NCI-H128 (cell line): ENCODE measurements at regions not wholly inside any gene's neighbourhood (a gene's known extent, or its start where the extent isn't known, plus 50 kb on each side); places are given as distances from the start of the nearest gene placed in this dataset.

ENCODE experiments used
- DNase-seq: peaks from one replicate; lab custom pipeline; 2025; ENCODE audit not compliant: unreplicated experiment; lab: John Stamatoyannopoulos, UW

DNA sequence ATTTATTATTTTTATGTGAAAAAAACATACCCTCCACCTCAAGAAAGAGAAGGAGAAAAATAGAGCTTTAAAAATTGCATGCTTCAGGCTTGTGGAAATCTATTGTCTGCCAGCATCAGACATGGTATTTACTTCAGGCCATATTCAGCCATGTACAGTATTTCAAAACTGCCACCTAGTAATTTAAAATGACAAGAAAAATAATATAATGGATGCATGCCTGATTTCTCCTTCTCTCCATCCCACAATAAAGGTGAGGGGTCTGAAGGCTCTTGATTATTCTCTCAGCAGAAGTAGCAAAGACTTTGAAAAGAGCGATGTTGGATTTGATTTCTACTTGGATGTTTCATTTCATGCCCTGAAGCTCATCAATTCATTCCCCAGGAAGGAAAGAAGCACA is 250.7 kb downstream of the TBC1D4 start:
- no peak for DNase-seq

DNA sequence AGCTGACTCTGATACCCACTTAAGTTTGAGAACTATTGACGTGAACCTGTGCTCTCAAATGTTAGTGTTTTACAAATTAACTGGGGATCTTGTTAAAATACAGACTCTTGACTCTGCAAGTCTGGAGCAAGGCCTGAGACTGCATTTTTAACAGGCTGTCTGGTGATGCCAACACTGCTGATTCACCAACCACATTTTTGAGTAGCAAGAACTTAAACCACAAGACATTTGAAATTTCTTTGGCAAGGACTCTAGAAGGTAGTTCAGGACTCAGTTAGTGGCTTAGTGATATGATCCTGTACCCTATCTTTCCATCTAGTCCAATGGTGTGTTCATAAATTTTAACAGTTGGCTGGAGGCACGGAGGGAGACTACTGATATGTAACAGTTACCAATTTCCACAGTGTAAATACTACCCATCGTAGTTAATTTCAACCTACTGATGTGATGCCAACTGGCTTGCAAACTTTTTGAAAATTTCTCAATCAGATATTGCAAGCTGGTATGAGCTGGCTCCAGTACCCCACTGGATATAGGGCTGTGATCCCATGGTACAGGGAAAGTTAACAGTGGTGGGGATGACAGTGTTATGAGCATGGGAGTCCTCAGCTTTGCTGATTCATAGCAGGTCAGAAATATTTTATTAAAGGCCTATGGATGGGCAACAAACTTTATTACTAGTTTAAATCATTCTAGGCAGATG is 255.1 kb downstream of the TBC1D4 start:
- no peak for DNase-seq

DNA sequence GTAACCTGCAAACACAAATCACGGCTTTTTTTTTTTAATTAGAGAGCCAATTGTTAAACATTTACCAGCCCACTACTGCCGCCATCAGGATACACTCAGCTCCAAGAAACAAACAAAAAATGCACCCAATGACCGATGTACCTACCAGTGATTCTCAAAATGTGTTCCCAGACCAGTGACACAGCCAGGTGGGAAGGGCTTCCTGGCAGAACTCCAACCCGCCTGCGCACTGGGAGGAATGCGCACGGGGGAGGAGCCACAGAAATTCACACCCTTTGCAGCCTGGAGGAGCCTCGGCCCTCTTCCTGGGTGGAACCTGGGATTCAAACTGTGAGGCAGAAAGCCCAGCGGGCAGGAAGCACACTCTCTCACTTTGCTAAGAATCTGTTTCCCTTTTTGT is 255.9 kb downstream of the TBC1D4 start:
- DNase-seq: no peak

DNA sequence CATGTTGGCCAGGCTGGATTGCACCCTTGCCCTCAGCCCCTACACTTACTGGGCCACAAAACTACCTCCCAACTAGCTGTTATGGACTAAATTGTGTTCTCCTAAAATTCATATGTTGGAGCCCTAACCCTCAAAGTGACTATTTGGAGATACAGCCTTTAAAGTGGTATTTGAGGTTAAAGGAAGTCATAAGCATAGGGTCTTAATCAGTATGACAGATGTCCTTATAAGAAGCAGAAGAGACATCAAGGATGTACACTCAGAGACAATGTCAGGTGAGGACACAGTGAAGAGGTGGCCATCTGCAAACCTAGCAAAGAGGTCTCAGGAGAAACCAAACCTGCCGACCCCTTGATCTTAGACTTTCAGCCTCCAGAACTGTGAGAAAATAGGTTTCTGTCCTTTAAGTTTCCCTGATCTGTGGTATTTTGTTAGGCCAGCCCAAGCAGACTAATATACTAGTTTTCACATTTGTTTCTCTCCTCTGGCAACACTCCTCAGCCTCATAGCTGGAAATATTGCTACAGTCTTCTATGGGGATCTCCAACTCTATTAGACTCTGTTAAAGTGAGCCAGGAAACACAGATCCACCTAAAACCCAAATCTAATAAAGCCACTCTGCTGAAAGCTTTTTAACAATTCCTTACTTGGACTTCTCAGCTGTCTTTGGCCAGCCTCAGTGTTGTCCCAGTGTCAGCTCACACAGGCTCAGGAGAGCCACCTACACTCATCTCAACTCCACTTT is 256.5 kb downstream of the TBC1D4 start:
- DNase-seq: no peak

DNA sequence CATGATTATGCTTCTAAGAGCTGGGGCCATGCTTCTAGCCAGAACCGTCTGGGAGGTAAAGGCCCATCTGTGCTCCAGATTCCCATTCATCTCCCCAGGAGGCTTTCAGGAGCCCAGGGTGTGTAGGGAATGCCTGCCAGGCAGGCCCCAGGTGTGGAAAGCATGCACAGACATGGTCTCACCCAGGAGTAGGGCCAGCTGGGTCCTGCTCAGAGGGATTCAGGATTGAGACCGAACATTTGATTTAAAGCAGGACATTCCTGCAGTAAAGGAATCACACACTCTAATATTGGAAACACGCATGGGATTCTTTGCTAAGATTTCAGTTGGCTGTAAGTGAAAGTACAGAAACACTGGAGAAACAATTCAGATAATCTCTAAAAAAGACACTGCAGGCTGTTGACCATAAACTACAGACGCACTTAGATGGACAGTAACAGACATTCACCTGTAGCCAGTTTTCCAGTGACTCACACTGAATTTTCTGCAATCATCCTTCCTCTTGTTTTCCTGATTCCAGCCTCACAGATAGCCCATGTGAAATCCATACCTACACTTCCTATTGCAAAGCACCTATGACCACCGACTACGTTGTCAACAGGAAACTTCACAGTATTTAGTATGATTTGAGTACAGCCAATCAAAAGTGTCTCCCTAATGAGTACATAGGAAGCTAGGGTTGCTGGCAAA is 257.8 kb downstream of the TBC1D4 start:
- no peak for DNase-seq

DNA sequence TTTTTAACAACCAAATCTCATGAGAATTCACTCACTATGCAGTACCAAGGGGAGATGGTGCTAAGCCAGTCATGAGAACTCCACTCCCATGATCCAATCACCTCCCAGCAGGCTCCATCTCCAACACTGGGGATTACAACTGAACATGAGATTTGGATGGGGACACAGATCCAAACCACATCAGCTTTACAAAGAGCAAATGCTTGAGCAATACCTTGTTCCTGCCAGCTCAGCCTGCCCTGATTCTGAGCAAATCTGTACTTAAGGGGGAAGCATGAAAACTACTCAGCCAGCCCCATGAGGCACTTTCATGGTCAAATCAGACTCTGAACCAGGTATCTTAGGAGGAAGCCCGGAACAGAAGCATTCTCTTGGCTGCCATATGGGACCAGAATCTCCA is 259.9 kb downstream of the TBC1D4 start:
- no peak for DNase-seq

DNA sequence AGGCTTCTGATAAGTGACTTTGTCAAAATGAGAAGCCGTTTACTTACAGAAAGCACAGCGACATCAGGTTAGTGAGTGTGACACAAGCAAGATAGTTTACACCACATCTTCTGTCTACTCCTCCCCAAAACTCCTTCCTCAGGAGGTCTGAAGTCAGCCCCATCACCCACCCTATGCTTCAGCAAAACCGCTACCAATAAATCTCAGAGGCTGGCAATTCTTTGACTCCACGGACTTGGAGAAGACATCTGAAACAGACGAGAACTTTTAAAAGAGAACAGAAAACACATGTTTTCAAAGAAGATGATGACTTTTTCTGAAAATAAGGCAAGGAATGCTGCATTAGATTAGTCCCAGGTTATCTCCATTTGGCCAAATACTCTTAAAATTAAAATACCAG is 261.1 kb downstream of the TBC1D4 start:
- DNase-seq: no peak

DNA sequence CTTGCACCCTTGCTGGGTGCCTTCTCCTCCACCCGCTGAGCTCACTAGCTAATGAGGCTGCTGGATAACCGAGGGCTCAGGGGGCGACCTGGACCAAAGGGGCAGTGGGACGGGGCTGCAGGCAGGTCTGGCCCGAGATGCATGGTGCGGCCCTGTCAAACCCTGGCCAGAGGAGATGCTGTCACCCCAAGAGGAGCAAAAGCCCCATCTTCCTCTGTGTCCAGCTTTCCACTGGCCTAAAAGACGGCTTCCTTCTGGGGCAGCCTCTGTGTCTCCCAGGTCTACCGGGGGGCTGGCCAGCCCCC is 261.8 kb downstream of the TBC1D4 start:
- DNase-seq: no peak

- DNase-seq: peak; percentile 58
Measured at GRCh38 chr13:75219479-75220237, 262.3 kb downstream of the TBC1D4 start.

- no peak for DNase-seq
Measured at GRCh38 chr13:75217949-75218348, 264.0 kb downstream of the TBC1D4 start.

GRCh38 chr13:75216038-75216437 is 265.9 kb downstream of the TBC1D4 start:
- no peak for DNase-seq

DNA sequence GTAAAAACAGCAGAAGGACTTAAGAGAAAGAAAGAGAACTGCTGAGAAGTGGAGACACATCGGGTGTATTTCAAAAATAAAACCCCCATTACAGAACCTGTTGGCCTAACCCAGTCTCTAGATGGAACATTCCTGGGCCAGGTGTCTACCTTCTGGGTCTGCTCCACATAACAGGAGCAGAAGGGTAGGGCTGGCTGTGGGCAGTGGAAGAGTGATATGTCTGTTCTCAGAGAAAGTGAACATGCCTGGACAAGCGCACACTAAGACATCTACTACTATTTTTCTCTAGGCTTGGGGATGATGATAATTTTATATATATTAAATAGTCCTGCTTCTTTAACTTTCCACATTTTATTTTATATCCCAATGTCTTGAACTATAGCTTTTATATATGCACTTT is 267.1 kb downstream of the TBC1D4 start:
- no peak for DNase-seq

GRCh38 chr13:75202981-75203380 is 279.0 kb downstream of the TBC1D4 start:
- no peak for DNase-seq

GRCh38 chr13:75197803-75198202 is 284.2 kb downstream of the TBC1D4 start:
- DNase-seq: no peak

- DNase-seq: no peak
Measured at GRCh38 chr13:75196147-75196837, 285.7 kb downstream of the TBC1D4 start.

- no peak for DNase-seq
Measured at GRCh38 chr13:75195495-75196146, 286.3 kb downstream of the TBC1D4 start.

DNA sequence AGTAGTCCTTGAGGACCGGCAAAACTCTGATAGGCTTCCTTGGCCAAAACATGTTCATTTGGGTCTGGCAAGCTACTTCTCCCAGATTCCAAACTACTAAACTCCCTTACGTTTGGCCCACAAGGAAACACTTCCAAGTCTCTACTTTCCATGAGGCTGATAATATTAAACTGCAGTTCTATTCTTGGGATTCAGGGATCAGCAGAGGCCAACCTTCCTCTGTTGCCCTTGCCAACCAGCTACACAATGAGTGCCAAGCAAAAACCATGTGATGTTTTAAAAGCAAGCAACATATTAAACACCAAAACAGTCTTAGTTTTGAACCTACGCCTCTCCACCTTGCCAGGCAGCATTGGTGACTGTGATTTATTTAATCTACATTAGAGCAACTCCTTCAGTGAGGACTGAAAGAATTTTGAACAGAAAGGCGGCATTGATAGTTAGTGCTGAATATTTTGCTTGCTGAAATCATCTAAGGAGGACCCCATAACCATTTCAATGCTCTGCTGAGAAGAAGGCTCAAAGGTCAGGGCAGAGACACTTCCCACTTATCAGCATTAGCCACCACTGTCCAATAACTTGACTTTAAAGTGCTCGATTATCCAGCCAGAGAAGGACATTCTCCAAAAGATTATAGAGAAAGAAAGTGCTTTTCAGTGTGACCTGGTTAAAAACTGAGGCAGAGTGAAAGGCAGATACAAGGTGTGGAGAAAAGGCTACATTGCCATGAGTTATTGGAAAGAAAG is 287.1 kb downstream of the TBC1D4 start:
- no peak for DNase-seq

DNA sequence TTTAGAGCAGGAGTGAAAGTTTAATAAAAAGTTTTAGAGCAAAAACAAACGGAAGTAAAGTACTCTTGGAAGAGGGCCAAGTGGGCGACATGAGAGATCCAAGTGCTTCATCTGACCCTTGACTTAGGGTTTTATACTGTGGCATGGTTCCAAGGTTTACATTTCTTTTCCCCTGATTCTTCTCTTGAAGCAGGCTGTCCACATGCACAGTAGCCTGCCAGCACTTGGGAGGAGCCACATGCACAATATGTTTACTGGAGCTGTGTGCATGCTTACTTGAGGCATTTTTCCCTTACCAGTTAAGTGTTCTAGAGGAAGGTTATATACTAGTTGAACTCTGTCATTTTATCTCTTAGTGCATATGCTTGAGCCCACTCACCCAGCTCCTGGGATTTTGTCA is 295.6 kb downstream of the TBC1D4 start:
- no peak for DNase-seq

GRCh38 chr13:75181906-75182305 is 300.1 kb downstream of the TBC1D4 start:
- no peak for DNase-seq
